Osteocyte (in vitro differentiated cells): ENCODE measurements at regions not wholly inside any gene's neighbourhood (a gene's known extent, or its start where the extent isn't known, plus 50 kb on each side); places are given as distances from the start of the nearest gene placed in this dataset.
"Not testable (repeated sequence)": the region's sequence is repeated elsewhere in the genome, so short reads cannot be mapped to it uniquely, and the experiment has no call there.

Source experiments
- DNase-seq: peaks from one replicate; pipeline ENCODE4 v3.0.0; 2021; ENCODE audit warnings: mixed read lengths; ENCODE audit not compliant: unreplicated experiment; ENCODE audit errors: extremely low spot score
- H3K27ac Mint-ChIP-seq: one replicate; pipeline ENCODE4 v1.8.0; 2021; ENCODE audit warnings: mild to moderate bottlenecking, mixed read lengths; ENCODE audit not compliant: unreplicated experiment
- H3K27me3 Mint-ChIP-seq: one replicate; pipeline ENCODE4 v1.8.0; 2021; ENCODE audit warnings: mixed read lengths; ENCODE audit not compliant: unreplicated experiment
- H3K36me3 Mint-ChIP-seq: one replicate; pipeline ENCODE4 v1.8.0; 2021; ENCODE audit warnings: mixed read lengths; ENCODE audit not compliant: unreplicated experiment
- H3K4me1 Mint-ChIP-seq: one replicate; pipeline ENCODE4 v1.8.0; 2021; ENCODE audit warnings: mixed read lengths; ENCODE audit not compliant: unreplicated experiment
- H3K4me3 Mint-ChIP-seq: one replicate; pipeline ENCODE4 v1.8.0; 2021; ENCODE audit warnings: mild to moderate bottlenecking, moderate library complexity, mixed read lengths; ENCODE audit not compliant: unreplicated experiment
- H3K9me3 Mint-ChIP-seq: one replicate; pipeline ENCODE4 v1.8.0; 2021; ENCODE audit warnings: mixed read lengths; ENCODE audit not compliant: unreplicated experiment

- H3K27ac Mint-ChIP-seq, DNase-seq, H3K4me1 Mint-ChIP-seq, H3K27me3 Mint-ChIP-seq, H3K4me3 Mint-ChIP-seq, H3K36me3 Mint-ChIP-seq: not testable (repeated sequence)
- H3K9me3 Mint-ChIP-seq, result peaks cover 23% of the 10 kb centered on the region
Measured at GRCh38 chr15:20244792-20245191, 296.8 kb downstream of the GOLGA6L6 start.

DNA sequence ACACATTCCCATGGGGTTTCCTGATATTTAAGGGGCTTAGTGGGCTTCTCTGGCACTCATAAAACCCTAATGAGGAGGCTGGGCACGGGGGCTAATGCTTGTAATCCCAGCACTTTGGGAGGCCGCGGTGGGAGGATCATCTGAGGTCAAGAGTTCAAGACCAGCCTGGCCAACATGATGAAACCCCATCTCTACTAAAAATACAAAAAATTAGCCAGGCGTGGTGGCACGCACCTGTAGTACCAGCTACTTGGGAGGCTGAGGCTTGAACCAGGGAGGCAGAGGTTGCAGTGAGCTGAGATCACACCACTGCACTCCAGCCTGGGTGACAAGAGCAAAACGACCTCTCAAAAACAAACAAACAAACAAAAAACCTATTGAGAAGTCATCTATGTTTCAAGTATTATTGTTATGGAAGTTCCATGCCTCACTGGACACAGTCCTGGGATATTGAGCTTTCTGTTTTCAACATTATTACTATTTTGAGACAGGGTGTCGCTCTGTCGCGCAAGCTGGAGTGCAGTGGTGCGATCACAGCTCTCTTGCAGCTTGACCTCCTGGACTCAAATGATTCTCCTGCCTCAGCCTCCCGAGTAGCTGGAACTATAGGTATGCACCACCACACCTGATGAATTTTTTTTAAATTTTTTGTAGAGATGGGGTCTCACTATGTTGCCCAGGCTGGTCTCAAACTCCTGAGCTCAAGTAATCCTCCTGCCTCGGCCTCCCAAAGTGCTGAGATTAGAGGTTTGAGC, 297.9 kb downstream of the GOLGA6L6 start:
- H3K36me3 Mint-ChIP-seq, DNase-seq, H3K4me1 Mint-ChIP-seq, H3K27ac Mint-ChIP-seq, H3K27me3 Mint-ChIP-seq, H3K4me3 Mint-ChIP-seq: not testable (repeated sequence)
- peaks cover 15% of the 10 kb centered on the region for H3K9me3 Mint-ChIP-seq

DNA sequence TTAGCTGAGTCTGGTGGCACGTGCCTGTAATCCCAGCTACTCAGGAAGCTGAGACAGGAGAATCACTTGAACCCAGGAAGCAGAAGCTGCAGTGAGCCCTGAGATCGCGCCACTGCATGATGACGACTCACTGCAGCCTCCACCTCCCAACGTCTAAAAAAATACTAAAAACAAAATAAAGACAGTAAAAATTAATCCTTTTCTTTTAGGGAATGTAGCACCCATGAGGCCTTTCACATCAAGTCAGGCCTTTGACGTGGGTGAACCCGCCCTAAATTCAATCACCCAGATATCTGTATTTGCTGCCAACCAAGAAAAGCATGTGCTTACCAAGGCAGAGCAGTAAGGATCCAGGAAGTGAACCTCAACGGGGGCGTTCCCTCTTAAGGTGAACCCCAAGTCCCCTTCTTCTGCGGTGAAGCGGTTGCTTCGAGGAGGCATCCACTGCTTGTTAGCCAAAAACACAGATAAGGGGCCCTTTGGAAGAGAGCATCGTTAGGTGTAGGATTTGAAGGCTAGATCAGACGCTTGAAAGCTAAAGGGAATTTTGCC, 301.2 kb downstream of the GOLGA6L6 start:
- DNase-seq, H3K4me3 Mint-ChIP-seq, H3K27ac Mint-ChIP-seq, H3K36me3 Mint-ChIP-seq, H3K27me3 Mint-ChIP-seq, H3K4me1 Mint-ChIP-seq: not testable (repeated sequence)
- H3K9me3 Mint-ChIP-seq, result peaks cover 12% of the 10 kb centered on the region

DNA sequence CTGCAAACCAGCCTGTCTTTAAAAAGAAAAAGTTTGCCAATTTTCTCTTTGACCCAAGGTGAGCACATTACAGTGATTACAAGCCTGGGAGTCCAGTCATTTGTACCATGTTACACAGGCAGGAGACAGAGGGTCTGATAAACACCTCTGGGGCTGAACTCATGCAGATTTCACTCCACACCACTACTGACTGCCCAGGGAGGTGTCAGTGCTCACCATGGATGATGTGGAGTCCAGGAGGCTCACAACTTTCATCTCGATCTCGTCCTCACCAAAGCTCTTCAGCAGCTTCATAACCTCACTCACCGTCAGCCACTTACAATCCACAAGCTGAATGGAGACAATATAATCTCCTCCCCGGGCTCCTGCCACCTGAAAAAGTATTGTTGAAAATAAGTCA, 302.4 kb downstream of the GOLGA6L6 start:
- not testable (repeated sequence) for H3K36me3 Mint-ChIP-seq, H3K27ac Mint-ChIP-seq, H3K4me3 Mint-ChIP-seq, H3K4me1 Mint-ChIP-seq, DNase-seq, H3K27me3 Mint-ChIP-seq
- peaks cover 12% of the 10 kb centered on the region for H3K9me3 Mint-ChIP-seq

DNA sequence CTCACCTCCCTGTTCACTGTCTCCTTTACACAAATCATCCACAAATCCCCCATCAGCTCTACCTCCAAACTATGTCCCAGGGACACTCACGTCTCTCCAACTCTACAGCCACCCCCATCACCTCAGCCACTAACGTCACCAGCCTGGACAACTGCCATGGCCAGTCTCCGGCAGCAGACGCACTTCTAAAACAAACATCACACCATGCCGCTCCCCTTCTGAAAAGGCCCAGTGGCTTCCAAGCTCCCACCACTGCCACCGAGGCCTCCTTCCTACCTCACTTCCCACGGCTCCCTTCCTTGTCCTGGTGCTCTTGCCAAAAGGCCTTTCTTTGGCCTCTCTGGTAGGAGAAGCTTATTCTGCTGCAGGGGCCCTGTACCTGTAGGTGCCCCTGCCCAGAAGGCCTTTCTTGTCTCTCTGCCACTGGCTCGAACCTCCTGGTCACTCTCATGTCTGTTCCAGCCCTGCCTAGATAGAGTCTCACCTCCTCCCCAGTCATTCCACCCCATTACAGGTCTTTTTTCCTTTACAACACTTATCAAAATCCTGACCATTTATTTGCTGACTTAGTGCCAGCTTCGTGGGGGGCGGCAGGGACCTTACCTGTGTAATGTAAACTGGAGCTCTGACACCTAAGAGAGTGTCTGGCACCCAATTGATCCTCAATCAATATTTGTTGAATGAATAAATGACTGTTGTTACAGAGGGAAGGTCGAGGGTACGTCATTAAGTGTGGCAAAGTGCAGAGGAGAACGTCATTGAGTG, 304.2 kb downstream of the GOLGA6L6 start:
- peaks cover 11% of the 10 kb centered on the region for H3K9me3 Mint-ChIP-seq
- not testable (repeated sequence) for H3K27me3 Mint-ChIP-seq, H3K36me3 Mint-ChIP-seq, DNase-seq, H3K27ac Mint-ChIP-seq, H3K4me3 Mint-ChIP-seq, H3K4me1 Mint-ChIP-seq

- not testable (repeated sequence) for H3K27ac Mint-ChIP-seq, H3K4me1 Mint-ChIP-seq, DNase-seq, H3K36me3 Mint-ChIP-seq, H3K9me3 Mint-ChIP-seq, H3K4me3 Mint-ChIP-seq, H3K27me3 Mint-ChIP-seq
Measured at GRCh38 chr15:20235728-20236127, 305.9 kb downstream of the GOLGA6L6 start.

DNA sequence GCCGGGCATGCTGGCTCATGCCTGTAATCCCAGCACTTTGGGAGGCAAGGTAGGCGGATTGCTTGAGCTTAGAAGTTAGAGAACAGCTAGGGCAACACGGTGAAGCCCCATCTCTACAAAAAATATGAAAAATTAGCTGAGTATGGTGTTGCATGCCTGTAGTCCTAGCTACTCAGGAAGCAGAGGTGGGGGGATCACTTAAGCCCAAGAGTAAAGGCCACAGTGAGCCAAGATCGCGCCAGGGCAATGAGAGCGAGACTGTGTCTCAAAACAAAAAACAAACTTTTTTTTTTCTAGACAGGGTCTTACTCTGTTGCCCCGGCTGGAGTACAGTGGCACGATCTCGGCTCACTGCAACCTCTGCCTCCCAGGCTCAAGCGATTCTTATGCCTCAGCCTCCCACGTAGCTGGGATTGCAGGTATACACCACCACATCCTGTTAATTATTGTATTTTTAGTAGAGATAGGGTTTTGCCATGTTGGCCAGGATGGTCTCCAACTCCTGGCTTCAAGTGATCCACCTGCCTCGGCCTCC, 307.5 kb downstream of the GOLGA6L6 start:
- not testable (repeated sequence) for H3K27me3 Mint-ChIP-seq, H3K36me3 Mint-ChIP-seq

GRCh38 chr15:20232457-20232856, 309.1 kb downstream of the GOLGA6L6 start:
- H3K4me1 Mint-ChIP-seq, H3K27me3 Mint-ChIP-seq, H3K27ac Mint-ChIP-seq, H3K36me3 Mint-ChIP-seq, H3K4me3 Mint-ChIP-seq: not testable (repeated sequence)
- H3K9me3 Mint-ChIP-seq, result peaks cover 21% of the 10 kb centered on the region
- DNase-seq, result peak; percentile 85

More for the DNA sequence above, 307.5 kb downstream of the GOLGA6L6 start:
- H3K9me3 Mint-ChIP-seq, result peaks cover 14% of the 10 kb centered on the region
- H3K4me1 Mint-ChIP-seq, H3K4me3 Mint-ChIP-seq, H3K27ac Mint-ChIP-seq: not testable (repeated sequence)
- DNase-seq, result peak; percentile 85

- not testable (repeated sequence) for H3K36me3 Mint-ChIP-seq, H3K27ac Mint-ChIP-seq, H3K27me3 Mint-ChIP-seq, H3K4me3 Mint-ChIP-seq, H3K4me1 Mint-ChIP-seq
- DNase-seq, result peak; percentile 80
- peaks cover 21% of the 10 kb centered on the region for H3K9me3 Mint-ChIP-seq
Measured at GRCh38 chr15:20230656-20231055, 310.9 kb downstream of the GOLGA6L6 start.

GRCh38 chr15:20228791-20229190, 312.8 kb downstream of the GOLGA6L6 start:
- not testable (repeated sequence) for H3K4me1 Mint-ChIP-seq, H3K4me3 Mint-ChIP-seq, H3K27me3 Mint-ChIP-seq, H3K36me3 Mint-ChIP-seq, H3K27ac Mint-ChIP-seq
- DNase-seq, result peak; percentile 85
- peaks cover 16% of the 10 kb centered on the region for H3K9me3 Mint-ChIP-seq

DNA sequence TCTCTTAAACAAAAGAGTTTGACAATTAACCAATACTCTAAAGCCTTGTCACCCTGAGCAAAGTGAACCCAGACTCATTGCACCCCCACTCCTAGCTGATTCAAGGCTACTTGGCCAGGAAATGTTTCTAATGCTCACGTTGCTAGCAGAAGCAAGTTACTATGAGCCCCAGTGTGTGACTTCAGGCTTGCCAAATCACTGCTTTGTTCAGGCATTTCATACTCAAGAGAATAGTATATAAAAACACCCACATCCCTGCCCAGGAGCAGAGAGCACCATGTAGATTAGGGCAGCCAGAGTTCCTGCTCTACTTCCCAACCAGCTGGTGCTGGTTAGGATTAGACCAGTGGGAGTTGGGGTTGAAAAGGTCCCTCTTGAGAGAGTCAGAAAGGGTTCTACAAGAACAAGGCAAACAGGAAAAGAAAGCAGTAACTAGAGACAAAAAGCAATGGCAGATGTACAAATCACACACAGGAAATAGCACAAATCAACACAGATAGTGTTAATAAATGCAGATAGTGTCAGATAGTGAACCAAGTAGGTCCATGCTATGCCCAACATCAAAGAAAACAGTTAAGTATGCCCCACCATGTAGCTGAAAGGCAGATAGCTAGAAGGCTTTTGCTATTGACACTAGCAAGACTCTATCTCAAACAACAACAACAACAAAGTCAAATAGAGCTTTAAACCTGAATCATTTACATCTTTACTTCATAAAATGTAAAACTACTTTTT, 314.3 kb downstream of the GOLGA6L6 start:
- H3K4me3 Mint-ChIP-seq, H3K4me1 Mint-ChIP-seq, H3K27me3 Mint-ChIP-seq, H3K36me3 Mint-ChIP-seq, H3K27ac Mint-ChIP-seq: not testable (repeated sequence)
- H3K9me3 Mint-ChIP-seq, result peaks cover 16% of the 10 kb centered on the region
- peak; percentile 75 for DNase-seq
